Common myeloid progenitor, CD34-positive (primary cell): ENCODE measurements at regions not wholly inside any gene's neighbourhood (a gene's known extent, or its start where the extent isn't known, plus 50 kb on each side); places are given as distances from the start of the nearest gene placed in this dataset.

ENCODE experiments used
- CTCF ChIA-PET: fragments of 350-600 bp; sonication (Branson Sonifier 250); formaldehyde crosslinking; loops from one replicate; lab custom pipeline; 2021; ENCODE audit warnings: antibody characterized with exemption; lab: Charles Lee
- POLR2A ChIA-PET: fragments of 350-600 bp; sonication (Branson Sonifier 250); formaldehyde crosslinking; loops from one replicate; lab custom pipeline; 2021; ENCODE audit warnings: antibody characterized with exemption; lab: Charles Lee
- DNase-seq, 3 donors: peaks; one replicate each; pipeline versions ENCODE4 v3.0.0 to v3.0.0-alpha.2; 2013
- H3K27ac ChIP-seq, 2 experiments: 1 replicate in 1 of 2; 2 replicates in 1 of 2; pipeline ENCODE4 v1.7.0; 2013; ENCODE audit warnings: inconsistent platforms in 2 of 2, low read length in 2 of 2, mild to moderate bottlenecking in 2 of 2, low read depth in 1 of 2, moderate library complexity in 1 of 2; ENCODE audit not compliant: severe bottlenecking in 2 of 2, insufficient read depth in 1 of 2, poor library complexity in 1 of 2
- H3K27me3 ChIP-seq, 5 experiments: replicated peaks in 2 of 5; 1 replicate in 3 of 5; 2 replicates in 2 of 5; pipeline versions ENCODE4 v1.6.1 to v1.7.0; 2013; ENCODE audit warnings: low read length in 4 of 5, mild to moderate bottlenecking in 2 of 5, moderate library complexity in 2 of 5, inconsistent platforms in 1 of 5; ENCODE audit not compliant: insufficient read depth in 5 of 5, control insufficient read depth in 4 of 5
- H3K36me3 ChIP-seq, 4 experiments: 1 replicate in 2 of 4; 2 replicates in 2 of 4; pipeline versions ENCODE4 v1.6.1 to v1.7.0; 2013; ENCODE audit warnings: low read length in 3 of 4, control low read depth in 1 of 4, mild to moderate bottlenecking in 1 of 4; ENCODE audit not compliant: control insufficient read depth in 4 of 4, insufficient read depth in 4 of 4
- H3K4me1 ChIP-seq, 4 experiments: 1 replicate in 3 of 4; 2 replicates in 1 of 4; pipeline versions ENCODE4 v1.6.1 to v1.7.1; 2013; ENCODE audit warnings: low read length in 3 of 4, mild to moderate bottlenecking in 3 of 4, control low read depth in 1 of 4, inconsistent platforms in 1 of 4, moderate library complexity in 1 of 4; ENCODE audit not compliant: control insufficient read depth in 4 of 4, insufficient read depth in 4 of 4; ENCODE audit errors: control extremely low read depth in 1 of 4
- H3K4me3 ChIP-seq, 7 experiments: 1 replicate in 4 of 7; 2 replicates in 3 of 7; pipeline versions ENCODE4 v1.5.1 to v1.7.0; 2013; ENCODE audit warnings: mild to moderate bottlenecking in 7 of 7, low read length in 6 of 7, moderate library complexity in 6 of 7, inconsistent platforms in 2 of 7, low read depth in 2 of 7, control low read depth in 1 of 7; ENCODE audit not compliant: insufficient read depth in 4 of 7, control insufficient read depth in 1 of 7; ENCODE audit errors: extremely low read depth in 1 of 7
- H3K9me3 ChIP-seq, 5 experiments: 1 replicate in 4 of 5; 2 replicates in 1 of 5; pipeline versions ENCODE4 v1.6.1 to v1.7.1; 2013; ENCODE audit warnings: low read length in 4 of 5, mild to moderate bottlenecking in 2 of 5, inconsistent platforms in 1 of 5, low read depth in 1 of 5, moderate library complexity in 1 of 5; ENCODE audit not compliant: control insufficient read depth in 4 of 5, insufficient read depth in 2 of 5; ENCODE audit errors: control extremely low read depth in 1 of 5
- WGBS: methylation state at CpG from one replicate; pipeline ENCODE4 v1.1.5; 2013; ENCODE audit not compliant: insufficient coverage; 5-methylcytosine and 5-hydroxymethylcytosine counted together

DNA sequence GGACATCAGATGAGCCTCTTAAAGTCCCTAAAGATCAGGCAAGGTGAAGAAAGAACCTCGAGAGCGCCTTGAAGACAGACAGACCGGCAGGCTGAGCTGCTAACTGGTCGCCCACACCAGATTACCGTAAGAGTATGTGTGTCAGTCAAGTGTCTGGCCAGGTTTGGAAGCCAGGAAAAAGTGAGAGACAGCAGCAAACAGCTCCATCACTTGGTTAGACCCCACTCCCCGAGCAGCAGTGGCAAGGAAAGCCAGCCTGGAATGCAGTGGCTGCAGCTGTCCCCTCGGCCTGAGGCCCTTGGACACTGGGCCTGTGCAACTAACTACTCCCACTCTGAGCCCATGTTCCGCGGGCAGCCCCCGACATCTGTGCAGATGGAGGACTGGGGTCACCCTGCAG, 214.1 kb downstream of the DIRAS2 start:
- 95% methylated on average over 9 of the region's 10 CpGs for WGBS

DNA sequence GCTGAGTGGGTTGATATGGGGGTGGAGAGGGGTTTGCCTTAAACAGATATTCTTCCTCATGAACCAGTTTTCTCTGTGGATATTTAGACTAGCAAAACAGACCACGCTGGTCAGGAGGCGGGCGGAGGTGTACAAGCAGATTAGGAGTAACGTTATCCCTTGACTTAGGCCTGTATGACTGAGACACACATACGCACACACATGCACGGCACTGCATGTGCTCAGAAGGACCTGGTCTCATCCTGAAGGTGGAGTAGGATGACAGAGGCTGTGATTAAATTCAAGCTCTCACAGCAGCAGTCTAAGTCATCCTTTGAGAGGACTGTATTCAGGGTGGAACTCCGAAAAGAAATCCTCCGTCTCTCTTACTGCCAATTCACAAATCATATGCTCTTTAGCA, 209.7 kb downstream of the DIRAS2 start:
- Histone ChIP-seq H3K36me3 (no peaks in the 10 kb centered on the region), H3K4me1 (no peaks in the 10 kb centered on the region), H3K4me3 (no peak overlapping the region), H3K27me3 (peaks cover 0 to 30% (median 7%) of the 10 kb centered on the region in 5 experiments), H3K27ac (no peak overlapping the region), H3K9me3 (peaks cover 0 to 1% (median 0%) of the 10 kb centered on the region in 5 experiments)
- WGBS, result 88% methylated on average over 8 of the region's 8 CpGs
- no peak for DNase-seq
- POLR2A ChIA-PET, result no interaction called here
- CTCF ChIA-PET, result no interaction called here

More for the DNA sequence above, 214.1 kb downstream of the DIRAS2 start:
- DNase-seq, result no peak
- CTCF ChIA-PET, result no interaction called here
- Histone ChIP-seq H3K4me1 (no peaks in the 10 kb centered on the region), H3K27me3 (peaks cover 0 to 18% (median 7%) of the 10 kb centered on the region in 5 experiments), H3K27ac (no peak overlapping the region), H3K9me3 (no peaks in the 10 kb centered on the region), H3K36me3 (no peaks in the 10 kb centered on the region), H3K4me3 (no peak overlapping the region)
- POLR2A ChIA-PET, result no interaction called here

DNA sequence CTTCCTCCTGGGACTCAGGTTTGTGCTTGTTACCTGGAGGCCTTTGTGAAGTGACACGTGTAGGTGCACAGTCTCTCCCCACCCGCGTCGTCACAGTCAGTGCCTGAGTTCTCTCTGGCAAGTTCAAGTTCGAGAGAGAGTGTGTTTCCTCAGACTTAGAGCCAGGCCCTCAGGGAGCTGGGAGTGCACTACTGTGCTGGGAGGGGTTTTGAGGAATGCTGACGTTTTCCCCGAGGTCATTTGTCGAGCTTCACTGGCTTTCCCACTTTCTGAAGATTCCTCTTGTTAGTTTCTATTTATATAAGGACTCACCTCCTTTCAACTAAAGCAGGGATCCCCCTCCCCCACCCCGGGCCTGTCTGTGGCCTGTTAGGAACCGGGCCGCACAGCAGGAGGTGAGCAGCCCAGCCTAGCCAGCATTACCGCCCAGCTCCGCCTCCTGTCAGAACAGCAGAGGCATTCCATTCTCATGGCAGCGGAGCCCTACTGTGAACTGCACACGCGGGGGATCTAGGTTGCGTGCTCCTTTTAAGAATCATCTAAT, 209.2 kb downstream of the DIRAS2 start:
- Histone ChIP-seq H3K9me3 (peaks cover 0 to 2% (median 1%) of the 10 kb centered on the region in 5 experiments), H3K27me3 (peaks cover 0 to 29% (median 4%) of the 10 kb centered on the region in 5 experiments)

DNA sequence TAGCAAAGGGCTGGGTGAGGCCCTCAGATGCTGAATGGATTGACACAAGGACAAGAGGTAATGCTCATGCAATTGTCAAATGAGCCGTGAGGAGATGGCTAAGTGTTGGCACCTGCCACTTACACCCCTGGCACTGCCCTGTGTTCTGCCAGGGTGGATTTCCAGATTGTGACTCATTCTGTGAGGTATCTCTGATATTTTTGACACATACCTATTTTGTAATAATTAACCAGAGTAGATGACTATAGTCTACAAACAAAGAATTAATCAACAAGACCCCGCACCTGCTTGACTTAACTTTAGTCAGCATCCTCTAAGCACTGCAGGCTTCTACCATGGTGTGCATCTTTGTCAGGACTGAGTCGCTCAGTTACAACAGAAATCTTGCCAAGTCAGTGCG, 200.8 kb downstream of the DIRAS2 start:
- ChIA-PET POLR2A (no interaction called here), CTCF (no interaction called here)
- Histone ChIP-seq H3K27ac (no peak overlapping the region), H3K36me3 (no peaks in the 10 kb centered on the region), H3K4me3 (no peak overlapping the region), H3K9me3 (peaks cover 0 to 6% (median 3%) of the 10 kb centered on the region in 5 experiments), H3K4me1 (no peaks in the 10 kb centered on the region), H3K27me3 (peaks cover 0 to 22% (median 7%) of the 10 kb centered on the region in 5 experiments)
- 94% methylated on average over 3 of the region's 4 CpGs for WGBS
- no peak for DNase-seq

More for the DNA sequence above, 209.2 kb downstream of the DIRAS2 start:
- Histone ChIP-seq H3K27ac (no peak overlapping the region), H3K36me3 (no peaks in the 10 kb centered on the region), H3K4me3 (no peak overlapping the region), H3K4me1 (no peaks in the 10 kb centered on the region)
- WGBS, result 54% methylated on average over 11 of the region's 17 CpGs
- CTCF ChIA-PET, result no interaction called here
- DNase-seq, result no peak
- POLR2A ChIA-PET, result no interaction called here

DNA sequence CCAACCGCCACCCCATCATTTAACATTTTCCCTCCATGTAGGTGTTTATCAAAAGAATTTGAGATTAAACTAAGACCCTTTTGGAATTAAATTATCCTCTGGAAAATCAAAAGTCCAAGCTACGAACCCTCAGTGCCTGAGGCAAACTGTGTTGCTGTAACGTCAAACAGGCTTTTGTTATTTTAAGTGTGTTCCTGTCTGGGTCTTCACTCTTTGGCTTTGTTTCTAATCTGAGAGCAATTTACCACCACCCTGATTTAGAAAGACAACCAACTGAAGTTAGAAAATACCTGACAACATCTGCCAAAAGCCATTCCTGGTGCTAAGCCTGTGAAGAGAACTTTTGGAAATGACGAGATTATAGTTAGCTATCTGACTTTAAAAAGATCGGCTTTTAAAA, 199.9 kb downstream of the DIRAS2 start:
- H3K9me3 ChIP-seq, result peaks cover 0 to 6% (median 3%) of the 10 kb centered on the region in 5 experiments
- no peaks in the 10 kb centered on the region for H3K4me1 ChIP-seq
- H3K4me3 ChIP-seq, result no peak overlapping the region
- no peaks in the 10 kb centered on the region for H3K36me3 ChIP-seq
- H3K27me3 ChIP-seq, result peaks cover 0 to 22% (median 7%) of the 10 kb centered on the region in 5 experiments
- 65% methylated on average over 4 of the region's 5 CpGs for WGBS
- CTCF ChIA-PET, result no interaction called here
- DNase-seq, result no peak
- POLR2A ChIA-PET, result no interaction called here
- H3K27ac ChIP-seq, result no peak overlapping the region

DNA sequence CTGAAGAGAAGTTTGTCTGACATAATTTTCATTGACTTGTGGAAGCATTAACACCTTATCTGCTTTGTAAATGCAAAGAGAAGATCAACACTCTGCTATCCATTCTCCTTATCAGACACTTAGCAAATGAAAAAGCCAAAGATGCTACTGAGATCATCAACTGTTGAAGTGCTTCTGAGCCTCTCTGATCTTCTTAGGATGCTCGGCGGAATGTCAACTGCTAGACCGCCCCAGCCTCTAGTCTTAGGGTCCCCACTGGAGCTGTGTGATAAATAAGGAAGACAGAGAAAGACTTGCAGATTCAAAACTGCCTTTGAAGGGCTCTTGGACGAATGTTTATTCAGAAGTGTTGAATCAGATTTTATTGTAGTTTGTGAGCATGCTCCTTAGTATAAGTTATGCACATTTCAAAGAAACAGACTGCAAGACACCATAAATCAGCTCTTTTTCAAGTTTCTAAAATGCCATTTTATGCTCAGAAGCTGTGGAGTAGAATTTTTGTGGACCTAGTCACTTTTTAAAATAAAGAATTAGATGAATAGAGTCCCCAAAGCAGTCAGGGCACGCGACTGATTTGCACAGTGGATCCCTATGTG, 197.9 kb downstream of the DIRAS2 start:
- no peaks in the 10 kb centered on the region for H3K9me3 ChIP-seq
- POLR2A ChIA-PET, result no interaction called here
- H3K4me1 ChIP-seq, result no peaks in the 10 kb centered on the region
- no peak for DNase-seq
- WGBS, result 94% methylated on average over 5 of the region's 6 CpGs
- H3K27ac ChIP-seq, result no peak overlapping the region
- CTCF ChIA-PET, result no interaction called here
- H3K27me3 ChIP-seq, result peaks cover 0 to 22% (median 7%) of the 10 kb centered on the region in 5 experiments
- no peaks in the 10 kb centered on the region for H3K36me3 ChIP-seq
- H3K4me3 ChIP-seq, result no peak overlapping the region

DNA sequence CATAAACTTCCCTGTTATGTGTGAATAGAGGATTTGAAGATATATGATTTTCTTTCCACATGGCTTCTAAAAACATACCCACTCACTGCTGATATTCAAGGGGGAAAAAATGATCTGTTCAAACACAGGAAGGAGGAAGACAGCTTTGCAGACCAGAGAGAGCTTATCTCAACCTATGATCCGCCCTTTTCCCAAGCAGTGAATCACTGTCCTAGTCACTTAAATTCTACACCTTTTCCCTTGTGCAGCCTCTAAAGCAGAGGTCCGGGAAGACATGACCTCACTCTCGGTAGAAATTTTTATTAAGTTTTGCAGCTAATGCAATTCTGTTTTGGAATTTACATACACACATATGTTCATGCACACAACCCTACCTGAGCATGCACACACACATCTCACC, 197.2 kb downstream of the DIRAS2 start:
- Histone ChIP-seq H3K4me1 (no peaks in the 10 kb centered on the region), H3K36me3 (no peaks in the 10 kb centered on the region), H3K9me3 (no peaks in the 10 kb centered on the region), H3K27ac (no peak overlapping the region), H3K27me3 (peaks cover 0 to 22% (median 7%) of the 10 kb centered on the region in 5 experiments), H3K4me3 (no peak overlapping the region)
- ChIA-PET POLR2A (no interaction called here), CTCF (no interaction called here)
- DNase-seq, result no peak
- WGBS, result no CpG with 5 or more reads among the region's 3 CpGs
